Stimulated activated CD4-positive, alpha-beta T cell treated with anti-CD3 and anti-CD28 coated beads, TNF-alpha, amount 100 ng/mL, for 24 hours (primary cell): ENCODE measurements at regions not wholly inside any gene's neighbourhood (a gene's known extent, or its start where the extent isn't known, plus 50 kb on each side); places are given as distances from the start of the nearest gene placed in this dataset.
"Not testable (repeated sequence)": the region's sequence is repeated elsewhere in the genome, so short reads cannot be mapped to it uniquely, and the experiment has no call there.

Source experiments
- DNase-seq, 3 experiments: peaks; one replicate each; pipeline ENCODE4 v3.0.0-alpha.2; 2020; ENCODE audit warnings: low read depth in 3 of 3

GRCh38 chr6:43935921-43936439 is 166.0 kb downstream of the VEGFA start:
- no peak for DNase-seq

- DNase-seq, result no peak
Observed at GRCh38 chr6:43934803-43935602, 165.0 kb downstream of the VEGFA start.

DNA sequence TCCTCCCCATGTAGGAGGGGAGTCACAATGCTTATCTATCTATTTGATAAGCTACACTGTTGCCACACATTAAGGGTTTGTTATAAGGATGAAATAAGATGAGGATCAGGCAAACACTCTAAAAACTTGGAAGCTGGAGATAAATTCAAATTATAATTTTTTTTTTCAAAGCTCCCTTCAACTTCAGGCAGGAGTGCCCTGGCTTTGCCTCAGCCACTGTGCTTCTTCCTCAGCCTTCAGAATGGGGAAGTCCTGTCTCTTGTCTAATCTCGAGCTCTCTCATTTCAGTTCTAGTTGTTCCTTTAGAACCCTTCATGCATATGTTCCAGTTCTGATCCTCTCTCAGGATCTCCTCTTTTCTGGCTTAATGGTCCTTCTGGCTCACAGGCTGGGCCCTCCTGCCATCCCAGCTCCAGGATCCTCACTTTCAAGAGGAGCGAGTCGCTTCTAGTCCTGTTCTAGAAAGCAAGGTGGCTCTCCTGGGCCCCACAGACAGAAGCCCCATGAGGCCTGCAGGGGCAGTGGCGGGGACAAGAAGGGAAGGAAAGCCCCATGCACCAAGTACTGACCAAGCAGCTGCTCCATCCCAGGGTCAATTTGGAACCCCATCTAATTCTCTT is 164.3 kb downstream of the VEGFA start:
- no peak for DNase-seq

DNA sequence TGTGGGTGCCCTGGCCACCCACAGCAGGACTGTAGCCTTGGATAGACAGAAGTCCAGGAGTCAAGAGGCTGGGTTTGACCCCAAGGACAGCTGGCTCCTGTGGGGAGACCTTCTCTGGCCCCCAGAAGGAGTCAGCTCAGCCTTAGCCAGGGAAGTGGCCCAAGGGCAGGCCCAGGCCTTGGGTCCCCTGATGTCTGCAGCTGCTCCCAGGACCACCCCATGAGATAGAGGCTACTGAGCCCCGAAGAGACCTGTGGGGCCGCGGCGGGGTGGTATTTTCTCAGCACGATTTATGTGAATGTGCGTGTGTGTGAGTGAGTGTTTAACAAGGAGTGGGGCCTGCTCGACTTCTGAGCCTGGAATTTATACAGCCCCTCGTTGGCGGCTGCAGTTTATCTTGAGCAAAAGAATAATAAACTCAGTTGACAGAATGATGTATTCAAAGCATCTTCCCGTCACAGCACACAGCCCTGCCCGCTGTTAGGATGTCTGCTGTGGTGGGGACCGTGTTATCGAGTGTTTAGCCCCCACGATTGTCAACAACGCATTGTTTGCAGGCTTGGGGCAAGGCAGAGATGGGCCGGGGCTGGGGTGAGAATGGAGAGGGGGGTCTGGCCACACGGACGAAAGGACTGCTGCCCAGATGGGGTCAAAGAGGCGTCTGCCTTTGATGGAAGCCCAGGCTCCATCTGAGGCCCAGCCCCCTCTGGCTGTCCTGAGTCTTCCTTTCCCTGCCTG is 163.3 kb downstream of the VEGFA start:
- no peak for DNase-seq

GRCh38 chr6:43932259-43933147 is 162.5 kb downstream of the VEGFA start:
- no peak for DNase-seq

- DNase-seq, result no peak
Observed at GRCh38 chr6:43931201-43931600, 161.2 kb downstream of the VEGFA start.

GRCh38 chr6:43930440-43931154 is 160.6 kb downstream of the VEGFA start:
- DNase-seq, result no peak

DNA sequence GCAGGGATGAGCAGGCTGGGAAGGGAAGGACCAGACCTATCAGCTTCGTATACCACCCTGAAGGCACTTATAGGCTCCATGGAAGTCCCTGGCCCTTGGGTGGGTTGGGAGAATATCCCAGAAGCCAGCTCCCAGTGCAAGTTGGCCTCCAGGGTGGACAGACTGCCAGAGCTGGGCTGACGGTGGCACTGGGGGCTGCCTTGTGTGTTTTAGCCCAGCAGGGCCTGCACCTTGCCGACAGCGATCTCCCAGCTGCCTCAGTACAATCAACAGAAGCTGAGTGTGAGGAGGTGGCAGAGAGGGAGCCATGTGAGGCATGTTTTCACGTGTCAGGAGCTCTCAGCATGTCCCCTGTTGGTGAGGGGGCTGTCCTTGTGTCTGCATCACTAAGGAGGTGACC is 159.5 kb downstream of the VEGFA start:
- DNase-seq, result no peak

DNA sequence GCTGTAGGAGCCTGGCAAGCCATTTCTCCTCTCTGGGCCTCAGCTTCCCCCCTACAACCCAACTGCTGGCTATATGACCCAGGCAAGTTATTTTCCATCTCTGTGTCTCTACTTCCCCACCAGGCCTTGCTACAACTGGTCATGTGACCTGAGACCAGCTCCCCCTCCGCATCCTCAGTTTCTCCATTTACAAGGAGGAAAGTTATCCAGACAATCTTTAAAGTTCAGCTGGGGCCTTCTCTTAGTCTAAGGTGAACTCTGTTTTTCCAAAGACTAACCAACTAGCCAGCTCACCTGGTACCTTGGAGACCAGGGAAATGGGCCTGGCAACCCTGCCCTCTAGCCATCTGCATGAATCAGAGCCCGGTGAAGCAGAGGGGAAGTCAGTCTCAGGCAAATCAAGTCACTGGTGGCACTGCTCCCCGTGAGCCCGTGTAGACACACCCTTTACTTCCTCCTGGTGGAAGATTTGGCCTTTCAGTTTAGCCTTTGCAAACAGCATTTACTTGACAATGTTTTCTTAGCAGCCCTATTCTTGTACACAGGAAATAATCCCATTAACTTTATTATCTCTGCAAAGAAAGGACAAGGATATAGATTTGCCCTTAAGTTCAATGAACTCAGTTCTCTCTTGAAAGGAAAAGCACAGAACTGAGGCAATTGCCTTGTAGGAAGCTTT is 157.7 kb downstream of the VEGFA start:
- no peak for DNase-seq

- no peak for DNase-seq
Observed at GRCh38 chr6:43926634-43927531, 156.9 kb downstream of the VEGFA start.

GRCh38 chr6:43925636-43926139 is 155.7 kb downstream of the VEGFA start:
- not testable (repeated sequence) for DNase-seq

GRCh38 chr6:43924222-43924702 is 154.3 kb downstream of the VEGFA start:
- peak in 2 of 3 experiments; percentile 12 to 57 for DNase-seq

DNA sequence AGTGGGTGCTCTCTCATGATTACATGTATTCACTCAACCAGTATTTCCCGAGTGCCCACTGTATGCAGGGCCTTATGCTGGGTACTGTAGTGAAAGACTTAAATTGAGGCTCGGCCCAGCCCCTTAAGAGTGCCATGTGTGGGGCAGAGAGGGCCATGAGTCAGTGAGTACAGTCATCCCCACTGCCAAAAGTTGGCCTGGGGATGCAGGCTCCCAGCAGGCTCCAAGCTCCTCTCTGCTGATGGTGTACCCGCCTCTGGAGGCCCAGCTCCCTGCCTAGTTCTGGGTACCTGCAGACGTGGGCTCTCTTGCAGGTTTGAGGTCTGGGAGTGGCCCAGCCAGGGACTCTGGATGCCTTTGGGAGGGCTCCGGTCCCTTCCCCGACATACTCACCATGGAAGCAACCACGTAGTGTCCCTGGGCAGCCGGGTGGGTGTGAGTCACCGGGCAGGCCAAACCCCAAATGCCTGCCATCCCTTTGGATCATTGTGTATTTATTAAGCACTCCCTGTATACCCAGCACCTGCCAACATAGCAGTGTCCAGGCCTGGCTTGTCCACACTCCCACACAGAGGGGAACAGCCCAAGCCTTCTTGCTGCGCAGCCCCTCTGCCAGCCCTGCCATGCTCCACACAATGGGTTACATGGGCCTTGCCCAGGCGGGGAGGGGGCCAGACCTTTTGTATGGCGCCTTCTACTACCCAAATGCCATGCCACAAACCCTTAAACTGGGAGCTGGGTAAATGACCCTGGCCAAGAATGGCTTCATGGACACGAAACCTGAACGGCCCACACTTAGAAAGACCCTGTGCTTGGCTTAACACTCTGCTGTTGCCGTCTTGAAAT is 153.6 kb downstream of the VEGFA start:
- DNase-seq, result peak in 1 of 3 experiments; percentile 5

DNA sequence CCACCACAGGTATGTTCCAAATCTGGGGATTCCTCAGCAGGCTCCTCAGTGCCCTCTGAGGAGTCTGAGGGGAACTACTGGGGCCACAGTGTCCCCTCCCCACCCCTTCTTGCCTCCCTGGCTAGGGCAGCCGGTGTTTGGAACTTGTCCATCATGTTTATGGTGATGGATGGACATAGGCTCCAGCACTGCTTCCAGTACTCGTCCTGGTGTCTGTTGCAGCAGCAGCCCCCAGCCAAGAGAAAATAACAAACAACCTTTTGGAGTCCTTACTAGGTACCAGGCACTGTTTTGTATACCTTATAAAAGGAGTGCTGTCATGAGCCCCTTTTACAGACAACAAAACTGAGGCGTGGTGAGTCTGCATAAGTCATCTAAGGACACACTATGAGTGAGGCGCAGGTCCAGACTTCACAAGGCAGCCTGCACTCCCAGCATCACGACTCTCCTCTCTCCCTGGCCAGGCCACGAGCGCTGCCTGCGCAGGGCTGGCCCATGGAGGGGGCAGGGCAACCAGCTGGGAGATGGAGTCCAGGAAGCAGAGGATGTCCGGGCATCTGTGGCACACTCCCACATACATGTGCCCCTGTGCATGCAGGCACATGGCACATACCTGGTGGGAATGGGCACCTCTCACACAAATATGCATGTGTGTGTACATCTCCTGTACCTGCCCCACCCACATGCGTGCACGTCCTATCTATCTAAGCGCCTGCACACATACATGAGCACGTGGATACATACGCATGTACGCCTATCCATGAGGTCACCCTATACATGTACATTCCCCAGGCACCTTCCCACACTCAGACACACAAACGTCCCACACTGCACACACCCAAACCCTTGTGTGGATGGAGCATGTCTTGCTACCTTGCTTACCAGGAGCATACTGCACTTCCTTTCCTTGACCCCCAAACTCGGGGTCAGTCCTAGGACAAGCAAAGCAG is 152.7 kb downstream of the VEGFA start:
- no peak for DNase-seq

DNA sequence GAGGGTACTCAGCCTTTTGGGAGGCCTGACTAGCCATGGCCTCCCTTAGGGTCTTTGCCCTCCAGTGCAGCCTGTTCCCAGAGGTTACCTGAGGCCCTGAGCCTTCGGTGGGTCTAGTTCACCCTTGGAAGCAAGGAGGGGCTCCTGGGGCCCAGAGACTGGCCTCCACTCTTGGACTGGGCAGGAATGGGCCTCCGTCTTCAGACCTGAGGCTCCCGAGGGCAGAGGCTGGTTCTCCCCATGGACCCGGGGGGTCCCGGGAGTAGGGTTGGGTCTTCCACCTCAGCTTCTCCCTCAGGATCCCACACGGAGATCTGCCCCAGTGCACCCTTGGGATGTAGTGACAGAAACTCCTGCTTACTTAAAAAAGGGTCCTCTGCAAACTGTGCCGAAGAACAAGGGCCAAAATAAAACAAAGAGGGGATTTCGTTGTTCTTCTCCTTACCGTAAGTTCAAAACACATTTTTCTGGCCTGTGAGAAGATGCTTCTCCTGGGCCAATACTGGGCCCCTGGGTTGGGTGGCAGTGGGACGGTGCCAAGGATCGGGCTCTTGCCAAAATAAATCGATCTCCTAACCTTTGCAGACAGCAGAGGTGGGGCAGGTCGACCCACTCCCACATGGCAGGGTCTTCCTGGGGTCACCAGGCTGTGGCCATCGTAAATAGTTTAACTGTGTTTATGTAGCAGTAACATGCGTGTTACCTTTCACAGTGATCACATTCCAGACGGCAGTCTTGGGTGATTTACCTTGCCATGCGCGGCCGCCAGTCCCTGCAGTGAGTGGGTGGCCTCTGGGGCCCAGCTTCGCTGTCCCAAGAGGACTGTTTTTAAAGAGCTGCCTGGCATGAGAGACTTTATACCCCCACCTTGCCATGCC is 151.8 kb downstream of the VEGFA start:
- no peak for DNase-seq

GRCh38 chr6:43921039-43921438 is 151.0 kb downstream of the VEGFA start:
- no peak for DNase-seq
